ENCODE measurements at regions not wholly inside any gene's neighbourhood (a gene's known extent, or its start where the extent isn't known, plus 50 kb on each side); places are given as distances from the start of the nearest gene placed in this dataset.

GRCh38 chr9:134264169-134264568, 62.1 kb upstream of the RXRA start:
- Histone ChIP-seq H3K9ac (ENCODE audit: low read depth, low read length) (no peak overlapping the region), H4K5ac (ENCODE audit: low read depth, low read length) (no peak overlapping the region), H3K23ac (ENCODE audit: low read depth, low read length) (no peak overlapping the region), H3K18ac (ENCODE audit: low read depth, low read length) (no peak overlapping the region), H2BK15ac (ENCODE audit: low read depth, low read length) (no peak overlapping the region), H3K4me3 (ENCODE audit: insufficient read depth, low read depth, low read length) (no peak overlapping the region), H4K8ac (ENCODE audit: low read depth in 2 of 2, low read length in 2 of 2) (no peak overlapping the region), H3K4me1 (ENCODE audit: control insufficient read depth, insufficient read depth, low read length) (peaks cover 5% of the 10 kb centered on the region), H3K9me1 (ENCODE audit: insufficient read depth, low read length) (no peaks in the 10 kb centered on the region), H3K36me3 (ENCODE audit: control insufficient read depth, insufficient read depth, low read length) (no peaks in the 10 kb centered on the region), H4K20me1 (ENCODE audit: insufficient read depth, low read length) (no peaks in the 10 kb centered on the region), H2BK5ac (ENCODE audit: low read depth, low read length, poor library complexity, severe bottlenecking) (no peak overlapping the region), H2BK20ac (ENCODE audit: low read depth, low read length) (no peak overlapping the region), H4K91ac (ENCODE audit: insufficient read depth, low read depth, low read length) (no peak overlapping the region), H3K4ac (ENCODE audit: low read depth, low read length) (no peak overlapping the region), H3K79me1 (ENCODE audit: low read depth in 1 of 2, low read length in 2 of 2) (no peaks in the 10 kb centered on the region), H3K14ac (replicated peaks; ENCODE audit: low read depth, low read length) (no peak overlapping the region), H3K9me3 (ENCODE audit: control insufficient read depth, insufficient read depth, low read length) (no peaks in the 10 kb centered on the region), H2BK120ac (ENCODE audit: low read depth, low read length) (no peak overlapping the region), H3K27ac (ENCODE audit: insufficient read depth, low read length) (no peak overlapping the region), H2AK5ac (ENCODE audit: low read depth, low read length) (no peak overlapping the region), H3K4me2 (ENCODE audit: low read depth, low read length) (no peak overlapping the region), H2AFZ (replicated peaks; ENCODE audit: low read length, poor library complexity) (no peak overlapping the region), H3K27me3 (ENCODE audit: control insufficient read depth, insufficient read depth, low read length) (peaks cover 49% of the 10 kb centered on the region), H3K56ac (ENCODE audit: extremely low read depth, insufficient read depth, low read length) (no peak overlapping the region), H2AK9ac (replicated peaks; ENCODE audit: low read depth, low read length, poor library complexity) (no peak overlapping the region)
- intact Hi-C loops (cut with micrococcal nuclease), result no loop called here
- in situ Hi-C loops (cut with MboI; ENCODE audit: low sequenced_read_pairs), result no loop called here
- DNase-seq (no peak), ATAC-seq (ENCODE audit: low read depth) (no peak)
- WGBS, 2 experiments (ENCODE audit: extremely low coverage in 2 of 2, insufficient read length in 1 of 2), result 88% methylated on average over 7 of the region's 11 CpGs; no CpG with 5 or more reads in 1 of the 2 experiments
- TF ChIP-seq CHD1 (IDR thresholded peaks at IDR 0.05; ENCODE audit: low read depth, low read length), result no peak
- no peak for TF ChIP-seq RFX5 (IDR thresholded peaks at IDR 0.05; ENCODE audit: low read depth, low read length)
- no peak for TF ChIP-seq MAZ (IDR thresholded peaks at IDR 0.05; ENCODE audit: borderline replicate concordance, low read depth, low read length)
- ChIA-PET POLR2A (ENCODE audit: unreplicated experiment) (no interaction called here), CTCF (no interaction called here)
- dilution Hi-C loops (cut with HindIII; ENCODE audit: low sequenced_read_pairs, unreplicated experiment), result no loop called here
- no TSS peak for BruUV-seq (replicated peaks)
